HT1080 (cell line): ENCODE measurements at regions not wholly inside any gene's neighbourhood (a gene's known extent, or its start where the extent isn't known, plus 50 kb on each side); places are given as distances from the start of the nearest gene placed in this dataset.
"Not testable (repeated sequence)": the region's sequence is repeated elsewhere in the genome, so short reads cannot be mapped to it uniquely, and the experiment has no call there.

Source experiments
- DNase-seq: peaks from one replicate; pipeline ENCODE4 v3.0.0-alpha.2; 2015; ENCODE audit warnings: low read depth

GRCh38 chr10:29730458-29730857 is 95.7 kb upstream of the SVIL start:
- no peak for DNase-seq

GRCh38 chr10:29728541-29729049 is 93.8 kb upstream of the SVIL start:
- no peak for DNase-seq

GRCh38 chr10:29725927-29726326 is 91.2 kb upstream of the SVIL start:
- DNase-seq, result not testable (repeated sequence)

- no peak for DNase-seq
These were observed 90.5 kb upstream of the SVIL start for GRCh38 chr10:29725133-29725720.

GRCh38 chr10:29723726-29724125 is 89.0 kb upstream of the SVIL start:
- no peak for DNase-seq

GRCh38 chr10:29722777-29723176 is 88.0 kb upstream of the SVIL start:
- DNase-seq, result no peak

GRCh38 chr10:29720149-29720548 is 85.4 kb upstream of the SVIL start:
- DNase-seq, result no peak

- DNase-seq, result no peak
These were observed 84.5 kb upstream of the SVIL start for GRCh38 chr10:29719281-29719675.

GRCh38 chr10:29715296-29715695 is 80.5 kb upstream of the SVIL start:
- peak; percentile 40 for DNase-seq

GRCh38 chr10:29714096-29714874 is 79.5 kb upstream of the SVIL start:
- DNase-seq, result peak; percentile 95

- DNase-seq, result no peak
These were observed 78.7 kb upstream of the SVIL start for GRCh38 chr10:29713450-29713849.

- DNase-seq, result no peak
These were observed 77.3 kb upstream of the SVIL start for GRCh38 chr10:29712108-29712507.

- no peak for DNase-seq
These were observed 75.4 kb upstream of the SVIL start for GRCh38 chr10:29710128-29710527.

- no peak for DNase-seq
These were observed 74.8 kb upstream of the SVIL start for GRCh38 chr10:29709484-29710002.

- DNase-seq, result no peak
These were observed 68.5 kb upstream of the SVIL start for GRCh38 chr10:29703271-29703670.

GRCh38 chr10:29702273-29703164 is 67.7 kb upstream of the SVIL start:
- no peak for DNase-seq

- DNase-seq, result no peak
These were observed 66.5 kb upstream of the SVIL start for GRCh38 chr10:29701306-29701705.

GRCh38 chr10:29699621-29700020 is 64.8 kb upstream of the SVIL start:
- no peak for DNase-seq

GRCh38 chr10:29698773-29699490 is 64.2 kb upstream of the SVIL start:
- DNase-seq, result no peak

- DNase-seq, result not testable (repeated sequence)
These were observed 61.8 kb upstream of the SVIL start for GRCh38 chr10:29696581-29696980.

GRCh38 chr10:29694121-29694520 is 59.4 kb upstream of the SVIL start:
- no peak for DNase-seq
